ENCODE measurements at regions not wholly inside any gene's neighbourhood (a gene's known extent, or its start where the extent isn't known, plus 50 kb on each side); places are given as distances from the start of the nearest gene placed in this dataset.

GRCh38 chr4:176601124-176601523 is 191.6 kb downstream of the VEGFC start:
- TF ChIP-seq CTCF (IDR thresholded peaks at IDR 0.05) (no peak), POLR2A (IDR thresholded peaks at IDR 0.05) (no peak)
